T-helper 9 cell (primary cell): ENCODE measurements at regions not wholly inside any gene's neighbourhood (a gene's known extent, or its start where the extent isn't known, plus 50 kb on each side); places are given as distances from the start of the nearest gene placed in this dataset.
"Not testable (repeated sequence)": the region's sequence is repeated elsewhere in the genome, so short reads cannot be mapped to it uniquely, and the experiment has no call there.

Source experiments
- DNase-seq: peaks from one replicate; pipeline ENCODE4 v3.0.0-alpha.2; 2020

- DNase-seq: no peak
Observed at GRCh38 chr16:79882340-79883005, 281.9 kb upstream of the MAF start.

GRCh38 chr16:79881107-79881506 is 280.6 kb upstream of the MAF start:
- not testable (repeated sequence) for DNase-seq

GRCh38 chr16:79876332-79876730 is 275.8 kb upstream of the MAF start:
- no peak for DNase-seq

- DNase-seq: no peak
Observed at GRCh38 chr16:79874391-79874790, 273.9 kb upstream of the MAF start.

GRCh38 chr16:79873825-79874224 is 273.3 kb upstream of the MAF start:
- no peak for DNase-seq

GRCh38 chr16:79871906-79872305 is 271.4 kb upstream of the MAF start:
- DNase-seq: no peak

- DNase-seq: no peak
Observed at GRCh38 chr16:79870016-79870886, 269.7 kb upstream of the MAF start.

- no peak for DNase-seq
Observed at GRCh38 chr16:79869304-79870015, 268.9 kb upstream of the MAF start.

GRCh38 chr16:79868841-79869240 is 268.3 kb upstream of the MAF start:
- DNase-seq: no peak

GRCh38 chr16:79867425-79867997 is 267.0 kb upstream of the MAF start:
- no peak for DNase-seq

GRCh38 chr16:79865918-79866317 is 265.4 kb upstream of the MAF start:
- no peak for DNase-seq

GRCh38 chr16:79864781-79865391 is 264.3 kb upstream of the MAF start:
- DNase-seq: no peak

- no peak for DNase-seq
Observed at GRCh38 chr16:79864032-79864780, 263.7 kb upstream of the MAF start.

GRCh38 chr16:79863128-79864031 is 262.8 kb upstream of the MAF start:
- DNase-seq: no peak

- DNase-seq: no peak
Observed at GRCh38 chr16:79862601-79863000, 262.1 kb upstream of the MAF start.

- DNase-seq: no peak
Observed at GRCh38 chr16:79856581-79856980, 256.0 kb upstream of the MAF start.

- DNase-seq: no peak
Observed at GRCh38 chr16:79850348-79850747, 249.8 kb upstream of the MAF start.

GRCh38 chr16:79849119-79849518 is 248.6 kb upstream of the MAF start:
- no peak for DNase-seq

- no peak for DNase-seq
Observed at GRCh38 chr16:79848719-79849118, 248.2 kb upstream of the MAF start.

- DNase-seq: no peak
Observed at GRCh38 chr16:79847569-79847968, 247.0 kb upstream of the MAF start.

- DNase-seq: no peak
Observed at GRCh38 chr16:79847101-79847500, 246.6 kb upstream of the MAF start.
